ENCODE measurements at regions not wholly inside any gene's neighbourhood (a gene's known extent, or its start where the extent isn't known, plus 50 kb on each side); places are given as distances from the start of the nearest gene placed in this dataset.

GRCh38 chrX:42920752-42921151, 142.8 kb upstream of the PPP1R2C start:
- Histone ChIP-seq H4K5ac (ENCODE audit: insufficient read length, low read depth, low read length) (no peak overlapping the region), H3K18ac (ENCODE audit: extremely low read depth, low read length) (no peak overlapping the region; the same call in none of the 2 replicates), H4K91ac (replicated peaks; ENCODE audit: insufficient read length, low read length) (no peak overlapping the region), H3K4me1 (replicated peaks in 1 of 4; ENCODE audit: control insufficient read depth in 3 of 4, insufficient read depth in 4 of 4, low read length in 3 of 4) (no peaks in the 10 kb centered on the region), H3K4ac (replicated peaks; ENCODE audit: insufficient read length, low read depth, low read length) (no peak overlapping the region), H2BK12ac (ENCODE audit: low read depth, low read length) (no peak overlapping the region), H2BK20ac (ENCODE audit: low read length) (no peak overlapping the region), H3K23me2 (ENCODE audit: low read depth, low read length) (no peaks in the 10 kb centered on the region), H2BK120ac (replicated peaks; ENCODE audit: low read depth, low read length) (no peak overlapping the region), H4K20me1 (replicated peaks in 1 of 2; ENCODE audit: control insufficient read depth in 1 of 2, insufficient read depth in 2 of 2, low read length in 2 of 2) (no peaks in the 10 kb centered on the region), H3K56ac (replicated peaks; ENCODE audit: insufficient read length, low read depth, low read length) (no peak overlapping the region), H3K4me3 (ENCODE audit: extremely low read depth in 1 of 4, insufficient read depth in 2 of 4, low read depth in 3 of 4, low read length in 4 of 4) (no peak overlapping the region), H3K23ac (ENCODE audit: insufficient read length) (no peak overlapping the region), H4K8ac (ENCODE audit: extremely low read depth, insufficient read depth, low read length) (no peak overlapping the region), H2BK5ac (ENCODE audit: low read depth, low read length) (no peak overlapping the region), H3K4me2 (ENCODE audit: insufficient read depth in 1 of 2, low read depth in 2 of 2, low read length in 2 of 2) (no peak overlapping the region), H2AK5ac (ENCODE audit: low read depth, low read length) (no peak overlapping the region), H2BK15ac (ENCODE audit: low read length) (no peak overlapping the region), H3K79me2 (ENCODE audit: control insufficient read depth in 1 of 2, insufficient read depth in 2 of 2, low read length in 2 of 2) (no peaks in the 10 kb centered on the region), H3K9me3 (ENCODE audit: insufficient read depth in 2 of 2, low read depth in 1 of 2, low read length in 1 of 2) (no peaks in the 10 kb centered on the region; a peak in 1 of 4 replicates), H3K27me3 (replicated peaks in 1 of 4; ENCODE audit: control insufficient read depth in 3 of 4, extremely low read depth in 1 of 4, insufficient read depth in 3 of 4, low read length in 3 of 4) (no peaks in the 10 kb centered on the region), H3K36me3 (ENCODE audit: control insufficient read depth in 2 of 4, insufficient read depth in 4 of 4, low read length in 3 of 4) (no peaks in the 10 kb centered on the region), H2AFZ (ENCODE audit: low read length) (no peak overlapping the region), H3K79me1 (ENCODE audit: low read depth, low read length) (no peaks in the 10 kb centered on the region), H3K14ac (ENCODE audit: insufficient read length) (no peak overlapping the region), H3K9ac (replicated peaks in 1 of 4; ENCODE audit: extremely low read depth in 1 of 4, low read depth in 3 of 4, low read length in 3 of 4) (no peak overlapping the region), H3K27ac (ENCODE audit: low read depth, low read length) (no peak overlapping the region)
- ChIA-PET POLR2A (ENCODE audit: partially characterized antibody) (no interaction called here), CTCF (ENCODE audit: partially characterized antibody) (no interaction called here)
- DNase-seq (ENCODE audit: low read depth in 1 of 2, low spot score in 2 of 2) (no peak), FAIRE-seq (no peak)
- 100% methylated on average over 1 of the region's 3 CpGs; no CpG with 5 or more reads in 1 of the 2 experiments for WGBS, 2 experiments (ENCODE audit: extremely low coverage in 1 of 2, insufficient coverage in 1 of 2, insufficient read length in 1 of 2, insufficient replicate concordance in 2 of 2, low coverage in 1 of 2, low lambda C conversion rate in 2 of 2, missing lambda C conversion rate in 1 of 2)
- no peak for TF ChIP-seq POLR2A (IDR thresholded peaks at IDR 0.05; ENCODE audit: control extremely low read depth in 1 of 2, low read depth in 2 of 2, low read length in 2 of 2)
- TF ChIP-seq SRF (IDR thresholded peaks at IDR 0.05; ENCODE audit: low read depth, low read length), result no peak
- TF ChIP-seq CHD1 (IDR thresholded peaks at IDR 0.05; ENCODE audit: low read depth, low read length), result no peak
